Mucosa of gallbladder (tissue), 1 donor: ENCODE measurements at regions not wholly inside any gene's neighbourhood (a gene's known extent, or its start where the extent isn't known, plus 50 kb on each side); places are given as distances from the start of the nearest gene placed in this dataset.

Experiments
- DNase-seq: peaks from one replicate; pipeline ENCODE4 v3.0.0-alpha.2; 2020; ENCODE audit warnings: low spot score
- donor health status: DM: no; HTN: no; CAD: no.

DNA sequence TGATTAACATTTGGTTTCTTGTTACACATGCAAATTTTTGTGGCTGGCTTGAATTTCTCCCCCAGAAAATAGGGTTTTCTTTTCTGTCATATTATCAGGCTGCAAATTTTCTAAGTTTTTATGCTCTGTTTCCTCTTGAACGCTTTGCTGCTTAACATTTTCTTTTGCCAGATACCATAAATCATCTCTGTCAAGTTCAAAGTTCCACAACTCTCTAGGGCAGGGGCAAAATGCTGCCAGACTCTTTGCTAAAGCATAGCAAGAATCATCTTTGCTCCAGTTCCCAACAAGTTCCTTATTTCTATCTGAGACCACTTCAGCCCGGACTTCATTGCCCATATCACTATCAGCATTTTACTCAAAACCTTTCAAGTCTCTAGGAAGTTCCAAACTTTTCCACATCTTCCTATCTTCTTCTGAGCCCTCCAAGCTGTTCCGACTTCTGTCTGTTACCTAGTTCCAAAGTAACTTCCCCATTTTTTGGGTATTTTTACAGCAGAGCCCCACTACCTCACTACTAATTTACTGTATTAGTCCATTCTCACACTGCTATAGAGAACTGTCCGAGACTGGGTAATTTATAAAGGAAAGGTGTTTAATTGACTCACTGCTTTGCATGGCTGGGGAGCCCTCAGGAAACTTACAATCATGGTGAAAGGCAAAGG is 486.9 kb upstream of the NCAM2 start:
- no peak for DNase-seq

DNA sequence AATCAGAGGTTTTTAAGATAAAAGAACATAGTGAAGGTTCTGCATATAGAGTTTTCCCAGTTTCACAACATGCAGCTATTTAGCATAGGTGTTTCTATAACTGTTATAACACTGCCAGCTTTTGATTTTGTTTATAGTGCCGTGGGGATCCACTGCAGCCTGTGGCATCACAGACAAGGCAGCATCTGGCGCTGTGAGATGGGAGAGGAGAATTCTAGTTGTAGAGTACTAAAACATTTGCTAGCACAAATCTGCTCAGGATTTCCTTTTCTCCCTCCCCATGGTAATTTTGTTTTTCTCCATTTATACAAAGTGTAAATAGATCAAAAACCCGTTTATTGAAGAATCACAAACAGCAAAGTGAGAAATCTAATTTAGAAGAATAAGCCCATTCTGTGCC is 482.8 kb upstream of the NCAM2 start:
- no peak for DNase-seq

- no peak for DNase-seq
Observed at GRCh38 chr21:20519076-20519475, 479.1 kb upstream of the NCAM2 start.

GRCh38 chr21:20522611-20523010 is 475.6 kb upstream of the NCAM2 start:
- DNase-seq: no peak

DNA sequence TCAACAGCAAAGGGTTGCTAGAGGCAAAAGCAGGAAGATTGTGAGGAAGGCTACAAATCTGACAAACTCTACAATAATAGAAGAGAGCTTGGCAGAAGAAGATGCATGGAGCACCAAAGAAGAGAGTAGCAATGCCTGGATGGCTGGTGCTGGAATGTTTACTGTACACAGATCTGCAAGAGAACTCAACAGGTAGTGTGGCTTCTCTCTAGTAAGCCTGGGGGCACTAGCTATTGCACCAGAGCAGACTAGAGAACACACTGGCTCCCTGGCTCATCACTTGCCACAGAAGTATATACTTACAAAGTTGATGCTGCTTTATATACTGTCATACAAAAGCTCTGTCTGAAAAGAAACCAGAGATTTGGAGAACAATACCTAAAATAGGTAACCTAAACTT is 475.0 kb upstream of the NCAM2 start:
- DNase-seq: no peak

GRCh38 chr21:20527731-20528460 is 470.3 kb upstream of the NCAM2 start:
- DNase-seq: no peak

DNA sequence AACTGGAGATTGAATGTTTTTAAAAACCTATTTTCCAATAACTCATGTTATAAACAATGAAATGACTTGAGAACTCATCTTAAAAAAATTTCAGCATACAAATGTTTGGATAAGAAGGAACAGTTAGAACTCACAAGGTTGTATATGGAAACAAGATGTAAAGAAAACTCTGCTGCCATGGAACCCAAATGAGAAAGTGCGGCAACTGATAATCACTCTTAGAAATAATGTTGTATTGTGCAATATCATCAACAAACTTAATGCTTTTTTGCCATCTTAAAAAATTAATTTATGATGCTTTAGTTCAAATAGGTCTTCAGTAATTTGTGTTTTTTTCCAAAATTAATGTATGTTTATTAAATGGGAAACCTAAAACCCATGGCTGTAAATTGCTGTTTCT is 461.1 kb upstream of the NCAM2 start:
- no peak for DNase-seq

- no peak for DNase-seq
Observed at GRCh38 chr21:20538039-20538658, 460.1 kb upstream of the NCAM2 start.

GRCh38 chr21:20545454-20545853 is 452.8 kb upstream of the NCAM2 start:
- no peak for DNase-seq

- no peak for DNase-seq
Observed at GRCh38 chr21:20551939-20552338, 446.3 kb upstream of the NCAM2 start.

DNA sequence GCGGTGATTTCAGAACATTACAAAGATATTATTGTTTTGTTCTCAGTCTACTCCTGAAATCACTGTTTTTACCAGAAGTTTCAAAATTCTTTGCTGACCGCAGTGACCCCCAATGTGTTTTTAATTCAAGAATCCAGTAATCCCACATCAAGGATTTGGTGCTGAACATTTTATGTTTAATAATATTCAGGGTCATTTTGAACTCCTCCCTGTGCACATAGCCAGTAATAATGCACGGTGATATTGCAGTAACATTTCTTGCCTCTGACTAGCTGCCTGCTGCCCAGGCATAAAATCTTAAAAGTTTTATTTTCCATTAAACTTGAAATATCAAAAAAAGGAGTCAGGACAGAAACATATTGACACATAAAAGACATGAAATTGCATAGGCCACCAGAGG is 443.4 kb upstream of the NCAM2 start:
- no peak for DNase-seq

DNA sequence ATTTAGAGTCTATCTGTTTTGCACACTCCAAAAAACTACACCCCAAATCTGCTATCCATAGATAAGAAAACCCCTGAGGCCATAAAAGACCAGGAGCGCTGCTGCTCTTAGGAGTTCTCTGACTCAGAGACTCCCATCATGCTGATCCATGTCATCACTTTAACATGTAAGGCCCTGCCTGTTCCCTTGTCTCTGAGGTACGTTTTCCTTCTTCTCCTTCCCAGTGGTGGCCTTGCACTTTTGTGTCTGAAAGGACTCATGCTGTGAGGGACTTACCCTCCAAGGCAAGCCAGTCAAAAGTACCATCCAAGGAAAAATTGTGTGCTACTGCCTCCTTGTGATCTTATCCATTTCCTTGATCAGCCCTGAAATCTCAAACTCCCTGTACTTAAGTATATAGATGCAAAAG is 427.4 kb upstream of the NCAM2 start:
- no peak for DNase-seq

- no peak for DNase-seq
Observed at GRCh38 chr21:20572582-20572981, 425.6 kb upstream of the NCAM2 start.

DNA sequence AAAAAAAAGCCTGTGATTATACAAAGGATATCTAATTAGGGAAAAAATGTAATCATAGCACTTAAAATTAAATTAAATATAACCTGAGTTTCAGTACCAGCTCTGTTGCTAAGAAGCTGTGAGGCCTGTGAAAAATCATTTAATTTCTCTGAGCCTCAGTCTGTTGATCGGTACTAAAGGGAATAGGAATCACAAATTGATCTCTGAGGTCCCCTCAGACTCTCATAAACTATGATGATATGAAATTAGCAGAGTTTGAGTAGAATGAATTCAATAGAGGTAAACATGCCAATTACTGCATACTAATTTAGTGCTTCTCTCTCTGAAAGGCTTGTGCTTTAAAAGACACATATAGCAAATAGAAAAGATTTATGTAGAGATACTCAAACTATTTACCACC is 416.8 kb upstream of the NCAM2 start:
- DNase-seq: no peak

GRCh38 chr21:20591284-20591683 is 406.9 kb upstream of the NCAM2 start:
- no peak for DNase-seq

GRCh38 chr21:20592463-20592862 is 405.7 kb upstream of the NCAM2 start:
- no peak for DNase-seq

DNA sequence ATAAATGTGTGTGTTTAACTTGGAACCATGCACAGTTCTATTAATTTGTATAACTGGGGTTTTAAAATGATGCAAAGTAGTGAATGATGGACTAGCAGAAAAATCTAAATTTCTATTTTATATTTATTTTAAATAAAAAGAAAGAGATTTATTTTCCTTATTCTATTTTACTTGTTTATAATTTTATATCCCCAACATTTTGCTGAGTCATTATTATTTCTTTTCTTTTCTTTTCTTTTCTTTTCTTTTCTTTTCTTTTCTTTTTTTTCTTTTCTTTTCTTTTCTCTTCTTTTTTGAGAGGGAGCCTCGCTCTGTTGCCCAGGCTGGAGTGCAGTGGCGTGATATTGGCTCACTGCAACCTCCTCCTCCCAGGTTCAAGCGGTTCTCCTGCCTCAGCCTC is 395.0 kb upstream of the NCAM2 start:
- DNase-seq: no peak

- DNase-seq: no peak
Observed at GRCh38 chr21:20611008-20611407, 387.2 kb upstream of the NCAM2 start.

GRCh38 chr21:20613654-20614053 is 384.6 kb upstream of the NCAM2 start:
- DNase-seq: no peak

- no peak for DNase-seq
Observed at GRCh38 chr21:20617130-20617529, 381.1 kb upstream of the NCAM2 start.

- no peak for DNase-seq
Observed at GRCh38 chr21:20618878-20619277, 379.3 kb upstream of the NCAM2 start.

DNA sequence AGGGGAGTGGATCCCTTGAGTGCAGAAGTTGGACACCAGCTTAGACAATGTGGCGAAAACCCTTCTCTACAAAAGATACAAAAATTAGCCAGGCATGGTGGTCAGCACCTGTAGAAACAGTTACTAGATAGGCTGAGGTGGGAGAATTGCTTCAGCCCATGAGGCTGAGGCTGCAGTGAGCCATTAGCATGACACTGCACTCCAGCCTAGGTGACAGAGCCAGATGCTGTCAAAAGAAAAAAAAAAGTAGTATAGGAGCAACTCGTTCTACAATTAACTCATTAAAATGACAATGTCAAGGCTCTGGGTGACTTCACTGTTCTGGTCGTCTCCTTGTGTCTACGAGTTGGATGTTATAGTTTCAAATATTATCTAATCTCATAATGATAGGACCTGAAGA is 370.6 kb upstream of the NCAM2 start:
- DNase-seq: no peak

DNA sequence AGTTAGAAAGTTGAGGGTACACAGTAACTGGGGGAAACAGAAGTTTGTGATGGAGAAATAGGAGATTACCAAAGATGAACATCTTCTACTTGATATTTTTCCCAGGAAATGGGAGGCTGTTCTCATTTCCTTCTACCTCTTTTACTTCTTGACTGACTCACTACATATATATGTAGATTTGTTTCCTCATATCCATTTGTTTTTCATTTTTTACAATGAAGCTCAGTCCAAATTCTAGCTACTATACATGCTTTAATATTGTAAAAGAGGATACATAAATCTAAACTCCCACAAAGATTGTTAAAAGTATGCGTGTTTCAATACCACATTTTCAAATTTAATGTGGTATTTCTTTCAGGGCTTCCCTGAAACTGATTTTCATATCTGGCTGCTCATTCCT is 366.6 kb upstream of the NCAM2 start:
- DNase-seq: no peak
